ENCODE measurements at regions not wholly inside any gene's neighbourhood (a gene's known extent, or its start where the extent isn't known, plus 50 kb on each side); places are given as distances from the start of the nearest gene placed in this dataset.
A peak's percentile ranks its signal among the peaks of the same experiment; 100 is the strongest.

- 60% methylated on average over 11 of the region's 13 CpGs for WGBS (ENCODE audit: insufficient coverage, low coverage, low lambda C conversion rate, missing lambda C conversion rate)
Observed at GRCh38 chr10:7507887-7508726, 97.3 kb upstream of the SFMBT2 start.

DNA sequence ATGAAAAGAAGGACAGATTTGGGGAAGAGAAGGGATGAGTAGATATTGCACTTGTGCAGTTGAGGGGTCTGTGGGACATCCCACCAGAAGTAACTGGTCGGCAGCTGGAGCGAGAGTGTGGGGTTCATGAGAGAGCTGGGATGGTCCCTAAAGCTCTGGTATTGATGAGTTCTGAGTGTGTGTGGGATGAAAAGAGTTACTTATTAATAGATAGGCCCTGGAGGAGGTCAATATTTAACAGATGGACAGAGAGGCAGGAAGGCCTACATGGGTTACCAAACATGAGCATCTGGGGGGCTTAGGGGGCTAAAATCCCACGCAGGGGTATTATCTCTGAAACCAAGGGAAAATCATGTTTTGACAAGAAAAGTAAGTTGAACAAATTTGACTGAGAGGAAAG lies 95.7 kb upstream of the SFMBT2 start:
- ATAC-seq (no peak), DNase-seq (no peak)
- Histone ChIP-seq H3K4me1 (no peaks in the 10 kb centered on the region), H3K9me3 (no peaks in the 10 kb centered on the region), H3K27ac (no peak overlapping the region), H3K36me3 (no peaks in the 10 kb centered on the region), H3K27me3 (no peaks in the 10 kb centered on the region), H3K4me3 (no peak overlapping the region)
- intact Hi-C loops (cut with DNase I): no loop called here
- TF ChIP-seq CTCF (IDR thresholded peaks at IDR 0.05) (no peak), POLR2A (IDR thresholded peaks at IDR 0.05) (no peak)
- WGBS (ENCODE audit: insufficient coverage, low coverage, low lambda C conversion rate, missing lambda C conversion rate): 57% methylated on average over 3 of the region's 3 CpGs

More at GRCh38 chr10:7507887-7508726, 97.3 kb upstream of the SFMBT2 start:
- no peaks in the 10 kb centered on the region for H3K27me3 ChIP-seq
- DNase-seq (no peak), ATAC-seq (no peak)
- TF ChIP-seq POLR2A (IDR thresholded peaks at IDR 0.05): no peak
- no peak for TF ChIP-seq CTCF (IDR thresholded peaks at IDR 0.05)
- H3K36me3 ChIP-seq: no peaks in the 10 kb centered on the region
- intact Hi-C loops (cut with DNase I): no loop called here
- no peak overlapping the region for H3K4me3 ChIP-seq
- H3K27ac ChIP-seq: no peak overlapping the region
- no peaks in the 10 kb centered on the region for H3K9me3 ChIP-seq
- no peaks in the 10 kb centered on the region for H3K4me1 ChIP-seq

DNA sequence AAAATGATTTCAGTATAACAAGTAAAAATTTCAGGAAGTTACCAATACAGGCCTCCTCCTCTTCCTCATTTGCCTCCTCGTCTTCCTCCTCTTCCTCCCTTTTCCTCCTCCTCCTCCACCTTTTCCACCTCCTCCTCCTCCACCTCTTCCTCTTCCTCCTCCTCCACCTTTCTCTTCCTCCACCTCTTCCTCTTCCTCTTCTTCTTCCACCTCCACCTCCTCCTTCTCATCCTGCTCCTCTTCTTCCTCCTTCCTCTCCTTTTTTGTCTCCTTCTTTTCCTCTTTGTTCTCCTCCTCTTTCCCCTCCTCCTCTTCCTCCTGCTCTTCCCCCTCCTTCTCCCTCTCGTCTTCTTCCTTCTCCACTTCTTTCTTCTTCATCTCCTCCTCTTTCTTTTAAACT lies 94.4 kb upstream of the SFMBT2 start:
- no peaks in the 10 kb centered on the region for H3K9me3 ChIP-seq
- 45% methylated on average over 2 of the region's 2 CpGs for WGBS (ENCODE audit: insufficient coverage, low coverage, low lambda C conversion rate, missing lambda C conversion rate)

DNA sequence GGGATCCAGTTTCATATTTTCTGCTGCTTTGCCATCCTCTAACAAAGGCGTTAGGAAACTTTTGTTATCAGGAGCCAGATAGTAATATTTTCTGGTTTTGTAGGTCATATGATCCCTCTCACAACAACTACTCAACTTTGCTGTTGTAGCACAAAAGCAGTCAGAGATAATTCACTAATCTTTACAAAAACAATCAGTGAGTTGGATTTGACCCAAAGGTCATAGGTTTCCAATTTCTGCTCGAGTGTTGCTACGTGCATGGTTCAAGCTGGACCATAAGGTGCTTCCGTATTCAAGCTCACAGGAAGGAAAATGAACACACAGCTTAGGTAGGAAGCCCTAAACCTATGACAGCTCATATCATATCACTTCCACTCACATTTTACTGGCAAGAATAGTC lies 92.4 kb upstream of the SFMBT2 start:
- intact Hi-C loops (cut with DNase I): no loop called here
- DNase-seq: no peak
- peak in 1 of 4 donors; percentile 30 for ATAC-seq

More for the DNA sequence above, 94.4 kb upstream of the SFMBT2 start:
- intact Hi-C loops (cut with DNase I): no loop called here
- DNase-seq (no peak), ATAC-seq (no peak)
- no peak overlapping the region for H3K4me3 ChIP-seq
- no peak overlapping the region for H3K27ac ChIP-seq
- TF ChIP-seq POLR2A (IDR thresholded peaks at IDR 0.05) (no peak), CTCF (IDR thresholded peaks at IDR 0.05) (no peak)
- no peaks in the 10 kb centered on the region for H3K4me1 ChIP-seq
- no peaks in the 10 kb centered on the region for H3K27me3 ChIP-seq
- H3K36me3 ChIP-seq: no peaks in the 10 kb centered on the region

More for the DNA sequence above, 92.4 kb upstream of the SFMBT2 start:
- WGBS (ENCODE audit: insufficient coverage, low coverage, low lambda C conversion rate, missing lambda C conversion rate): 37% methylated on average over 4 of the region's 4 CpGs
- Histone ChIP-seq H3K4me1 (no peaks in the 10 kb centered on the region), H3K27ac (no peak overlapping the region), H3K9me3 (no peaks in the 10 kb centered on the region), H3K36me3 (no peaks in the 10 kb centered on the region), H3K27me3 (no peaks in the 10 kb centered on the region), H3K4me3 (no peak overlapping the region)
- TF ChIP-seq POLR2A (IDR thresholded peaks at IDR 0.05) (no peak), CTCF (IDR thresholded peaks at IDR 0.05) (no peak)
